ENCODE measurements at regions not wholly inside any gene's neighbourhood (a gene's known extent, or its start where the extent isn't known, plus 50 kb on each side); places are given as distances from the start of the nearest gene placed in this dataset.

DNA sequence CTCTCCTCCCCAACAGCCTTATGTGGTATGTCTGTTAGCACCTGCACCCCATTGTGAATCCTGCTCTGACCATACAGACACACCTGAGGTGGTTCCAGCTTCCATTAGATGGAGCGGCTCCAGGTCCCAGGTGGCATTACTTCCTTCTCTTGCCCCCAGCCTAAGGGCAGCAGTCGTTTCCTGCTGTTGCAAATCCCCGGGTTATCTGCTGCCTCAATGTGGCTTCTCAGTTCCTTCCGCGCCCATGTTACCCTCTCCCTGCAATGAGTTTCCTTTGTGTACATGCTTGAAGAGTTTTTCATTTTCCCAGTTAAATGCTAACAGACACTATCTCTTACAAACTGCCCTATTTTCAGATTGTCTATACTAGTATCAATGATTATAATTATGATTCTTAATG lies 62.8 kb upstream of the PRKCQ start:
- H3K4me3 ChIP-seq (replicated peaks; ENCODE audit: low read depth, low read length) = no peak overlapping the region
- TF ChIP-seq, protein P1, sequence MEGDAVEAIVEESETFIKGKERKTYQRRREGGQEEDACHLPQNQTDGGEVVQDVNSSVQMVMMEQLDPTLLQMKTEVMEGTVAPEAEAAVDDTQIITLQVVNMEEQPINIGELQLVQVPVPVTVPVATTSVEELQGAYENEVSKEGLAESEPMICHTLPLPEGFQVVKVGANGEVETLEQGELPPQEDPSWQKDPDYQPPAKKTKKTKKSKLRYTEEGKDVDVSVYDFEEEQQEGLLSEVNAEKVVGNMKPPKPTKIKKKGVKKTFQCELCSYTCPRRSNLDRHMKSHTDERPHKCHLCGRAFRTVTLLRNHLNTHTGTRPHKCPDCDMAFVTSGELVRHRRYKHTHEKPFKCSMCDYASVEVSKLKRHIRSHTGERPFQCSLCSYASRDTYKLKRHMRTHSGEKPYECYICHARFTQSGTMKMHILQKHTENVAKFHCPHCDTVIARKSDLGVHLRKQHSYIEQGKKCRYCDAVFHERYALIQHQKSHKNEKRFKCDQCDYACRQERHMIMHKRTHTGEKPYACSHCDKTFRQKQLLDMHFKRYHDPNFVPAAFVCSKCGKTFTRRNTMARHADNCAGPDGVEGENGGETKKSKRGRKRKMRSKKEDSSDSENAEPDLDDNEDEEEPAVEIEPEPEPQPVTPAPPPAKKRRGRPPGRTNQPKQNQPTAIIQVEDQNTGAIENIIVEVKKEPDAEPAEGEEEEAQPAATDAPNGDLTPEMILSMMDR (IDR thresholded peaks at IDR 0.05; ENCODE audit: low read depth, low read length, missing control alignments) = no peak
- DNase-seq (ENCODE audit: extremely low read depth, low read depth) = no peak

DNA sequence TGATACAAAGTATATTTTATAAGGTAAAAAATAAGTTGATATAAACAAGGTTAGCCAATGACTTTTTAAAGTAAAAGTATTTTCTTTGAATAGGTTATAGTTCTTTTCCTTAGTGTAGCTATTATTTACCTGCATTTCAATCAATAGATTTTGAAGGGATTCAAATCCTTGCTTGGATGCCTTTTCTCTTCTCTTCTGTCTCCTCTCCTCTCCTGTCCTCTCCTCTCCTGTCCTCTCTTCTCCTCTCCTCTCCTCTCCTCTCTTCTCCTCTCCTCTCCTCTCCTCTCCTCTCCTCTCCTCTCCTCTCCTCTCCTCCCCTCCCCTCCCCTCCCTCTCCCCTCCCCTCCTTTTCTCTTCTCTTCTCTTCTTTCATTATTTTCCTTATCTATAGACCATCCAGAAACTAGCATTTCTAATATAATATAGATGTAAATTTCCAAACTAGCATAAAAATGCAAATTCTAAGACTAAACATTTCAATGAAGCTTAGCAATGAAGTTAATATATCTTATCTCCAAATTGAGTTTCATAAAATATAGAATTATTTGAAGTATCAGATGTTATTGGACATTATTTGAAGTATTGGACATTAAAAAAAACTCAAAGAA lies 60.5 kb upstream of the PRKCQ start:
- no peak overlapping the region for H3K4me3 ChIP-seq (replicated peaks; ENCODE audit: low read depth, low read length)
- TF ChIP-seq, protein P1 (IDR thresholded peaks at IDR 0.05; ENCODE audit: low read depth, low read length, missing control alignments) = no peak
- DNase-seq (ENCODE audit: extremely low read depth, low read depth) = no peak

DNA sequence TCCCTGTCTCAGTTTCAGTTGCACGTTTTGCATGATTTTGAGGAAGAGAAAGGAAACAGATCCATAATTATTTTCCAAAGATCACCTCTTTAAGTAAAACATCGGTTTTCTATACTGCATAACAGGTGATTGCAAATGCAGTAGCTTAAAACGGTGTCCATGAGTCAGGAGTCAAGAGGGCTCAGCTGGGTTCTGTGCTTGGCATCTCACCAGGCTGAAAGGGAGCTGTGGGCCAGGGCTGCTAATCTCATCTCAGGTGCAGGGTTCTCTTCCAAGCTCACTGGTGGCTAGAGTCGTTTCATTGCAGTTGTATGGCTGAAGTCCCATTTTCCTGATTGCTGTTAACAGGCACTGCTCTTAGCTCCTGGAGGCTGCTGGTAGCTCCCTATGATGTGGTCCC lies 57.0 kb upstream of the PRKCQ start:
- H3K4me3 ChIP-seq (replicated peaks; ENCODE audit: low read depth, low read length) = no peak overlapping the region
- no peak for DNase-seq (ENCODE audit: extremely low read depth, low read depth)
- TF ChIP-seq, protein P1 (IDR thresholded peaks at IDR 0.05; ENCODE audit: low read depth, low read length, missing control alignments) = no peak

DNA sequence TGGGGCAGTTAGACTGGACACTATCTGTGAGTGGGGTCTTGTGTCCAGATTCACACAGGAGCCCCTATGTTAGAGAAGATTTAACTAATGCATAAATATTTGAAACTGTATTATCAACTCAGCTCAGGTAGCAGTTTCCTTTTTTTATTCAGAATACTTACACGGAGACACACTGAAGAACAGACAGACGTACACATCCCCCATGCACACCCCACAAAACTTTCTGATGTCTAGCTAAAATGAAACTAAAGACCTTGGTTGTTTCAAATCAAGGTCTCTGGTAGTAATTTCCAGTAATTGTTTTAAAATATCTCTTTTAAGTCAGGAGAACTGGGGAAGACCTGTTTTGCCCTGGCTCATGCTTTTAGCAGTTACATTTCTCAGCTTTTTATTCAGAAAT lies 55.7 kb upstream of the PRKCQ start:
- TF ChIP-seq, protein P1 (IDR thresholded peaks at IDR 0.05; ENCODE audit: low read depth, low read length, missing control alignments) = no peak
- no peak for DNase-seq (ENCODE audit: extremely low read depth, low read depth)

More for the DNA sequence above, 55.7 kb upstream of the PRKCQ start:
- H3K4me3 ChIP-seq (replicated peaks; ENCODE audit: low read depth, low read length) = no peak overlapping the region

Data from HFF-Myc (cell line).